ACHN (cell line): ENCODE measurements at regions not wholly inside any gene's neighbourhood (a gene's known extent, or its start where the extent isn't known, plus 50 kb on each side); places are given as distances from the start of the nearest gene placed in this dataset.

ENCODE experiments used
- DNase-seq: peaks from one replicate; pipeline ENCODE4 v3.0.0-alpha.2; 2015
- in situ Hi-C: cut with HindIII; loops from 2 replicates; pipeline ENCODE4 v1.10.0; 2017; ENCODE audit warnings: low sequenced_read_pairs, low pct_ligation_motif_present, low pct_unique_long_range_greater_than_20kb

- no peak for DNase-seq
- in situ Hi-C loops = no loop called here
Observed at GRCh38 chr2:5939553-5939952, 247.4 kb downstream of the SOX11 start.

- no peak for DNase-seq
- in situ Hi-C loops = no loop called here
Observed at GRCh38 chr2:5940596-5941535, 248.7 kb downstream of the SOX11 start.

- DNase-seq = no peak
- in situ Hi-C loops = no loop called here
Observed at GRCh38 chr2:5942204-5942603, 250.0 kb downstream of the SOX11 start.

GRCh38 chr2:5945742-5946141, 253.6 kb downstream of the SOX11 start:
- DNase-seq = no peak
- in situ Hi-C loops = no loop called here

GRCh38 chr2:5946225-5947115, 254.3 kb downstream of the SOX11 start:
- no peak for DNase-seq
- in situ Hi-C loops = no loop called here

GRCh38 chr2:5950736-5951135, 258.6 kb downstream of the SOX11 start:
- DNase-seq = no peak
- in situ Hi-C loops = no loop called here

GRCh38 chr2:5951471-5951870, 259.3 kb downstream of the SOX11 start:
- in situ Hi-C loops = no loop called here
- DNase-seq = no peak

- in situ Hi-C loops = no loop called here
Observed at GRCh38 chr2:5953525-5953924, 261.3 kb downstream of the SOX11 start.

GRCh38 chr2:5954509-5954908, 262.3 kb downstream of the SOX11 start:
- no peak for DNase-seq
- in situ Hi-C loops = no loop called here

More at GRCh38 chr2:5953525-5953924, 261.3 kb downstream of the SOX11 start:
- no peak for DNase-seq

- no peak for DNase-seq
- in situ Hi-C loops = no loop called here
Observed at GRCh38 chr2:5955921-5956320, 263.7 kb downstream of the SOX11 start.

- in situ Hi-C loops = no loop called here
- DNase-seq = no peak
Observed at GRCh38 chr2:5959836-5960820, 267.9 kb downstream of the SOX11 start.

GRCh38 chr2:5967506-5967905, 275.3 kb downstream of the SOX11 start:
- no peak for DNase-seq
- in situ Hi-C loops = no loop called here

- DNase-seq = no peak
Observed at GRCh38 chr2:5969303-5969702, 277.1 kb downstream of the SOX11 start.

GRCh38 chr2:5970347-5970746, 278.2 kb downstream of the SOX11 start:
- in situ Hi-C loops = no loop called here
- DNase-seq = no peak

More at GRCh38 chr2:5969303-5969702, 277.1 kb downstream of the SOX11 start:
- in situ Hi-C loops = no loop called here

- no peak for DNase-seq
- in situ Hi-C loops = no loop called here
Observed at GRCh38 chr2:5974477-5974876, 282.3 kb downstream of the SOX11 start.

GRCh38 chr2:5975401-5975800, 283.2 kb downstream of the SOX11 start:
- in situ Hi-C loops = no loop called here
- no peak for DNase-seq

- no peak for DNase-seq
- in situ Hi-C loops = no loop called here
Observed at GRCh38 chr2:5976531-5977065, 284.4 kb downstream of the SOX11 start.

- in situ Hi-C loops = no loop called here
- DNase-seq = no peak
Observed at GRCh38 chr2:5977477-5977876, 285.3 kb downstream of the SOX11 start.
